GM21619 (cell line): ENCODE measurements at regions not wholly inside any gene's neighbourhood (a gene's known extent, or its start where the extent isn't known, plus 50 kb on each side); places are given as distances from the start of the nearest gene placed in this dataset.

Experiments
- ATAC-seq: cut with Tn5 transposase; IDR thresholded peaks from one replicate; pipeline ENCODE4 v1.9.1; 2021; ENCODE audit not compliant: unreplicated experiment

DNA sequence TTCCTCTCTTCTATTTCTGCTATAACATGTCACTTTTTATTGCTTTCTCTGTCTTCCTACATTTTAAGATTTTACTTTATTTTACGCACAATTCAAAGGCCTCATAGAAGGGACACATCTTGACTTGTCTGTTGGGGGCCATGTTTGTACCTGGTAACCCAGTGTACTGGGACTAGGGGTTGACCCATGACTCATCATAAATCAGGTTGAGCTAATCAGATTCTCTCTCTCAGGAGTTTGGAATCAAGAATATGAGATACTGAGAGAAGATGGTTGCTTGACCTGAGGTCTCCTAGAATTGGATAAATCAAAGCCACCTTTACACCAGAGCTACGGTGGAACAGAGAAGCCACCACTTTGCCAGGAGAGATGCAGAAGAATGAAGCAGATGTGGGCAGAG, 153.0 kb downstream of the UXS1 start:
- ATAC-seq, result no peak

DNA sequence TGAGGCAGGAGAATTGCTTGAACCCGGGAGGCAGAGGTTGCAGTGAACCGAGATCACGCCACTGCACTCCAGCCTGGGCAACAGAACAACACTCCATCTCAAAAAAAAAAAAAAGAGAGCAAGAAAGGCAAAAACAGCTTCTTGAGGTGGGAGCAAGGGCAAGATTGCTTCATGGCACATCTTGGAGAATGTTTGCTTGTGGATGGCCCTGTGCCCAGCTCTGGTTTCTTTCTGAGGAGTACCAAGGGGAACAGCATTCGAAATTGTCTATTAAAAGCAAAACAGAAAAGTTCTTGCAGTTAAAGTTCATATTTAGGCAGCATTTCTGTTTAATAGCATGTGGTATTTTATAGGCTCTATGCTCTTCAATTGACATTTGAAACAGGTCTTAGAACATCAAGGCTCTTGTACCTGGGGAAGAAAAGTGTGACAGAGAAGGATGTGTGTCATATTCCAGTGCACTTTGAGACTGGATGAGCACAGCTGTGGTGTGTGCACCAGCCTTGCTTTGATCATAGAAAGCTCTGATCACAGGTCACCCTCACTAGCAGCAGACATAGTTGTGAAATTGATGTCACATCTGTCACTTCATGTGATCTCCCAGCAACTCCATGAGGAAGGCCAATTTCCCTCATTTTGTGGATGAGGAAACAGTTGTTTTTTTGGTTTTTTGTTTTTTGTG, 154.3 kb downstream of the UXS1 start:
- ATAC-seq, result no peak

GRCh38 chr2:106038601-106039375, 155.3 kb downstream of the UXS1 start:
- no peak for ATAC-seq

DNA sequence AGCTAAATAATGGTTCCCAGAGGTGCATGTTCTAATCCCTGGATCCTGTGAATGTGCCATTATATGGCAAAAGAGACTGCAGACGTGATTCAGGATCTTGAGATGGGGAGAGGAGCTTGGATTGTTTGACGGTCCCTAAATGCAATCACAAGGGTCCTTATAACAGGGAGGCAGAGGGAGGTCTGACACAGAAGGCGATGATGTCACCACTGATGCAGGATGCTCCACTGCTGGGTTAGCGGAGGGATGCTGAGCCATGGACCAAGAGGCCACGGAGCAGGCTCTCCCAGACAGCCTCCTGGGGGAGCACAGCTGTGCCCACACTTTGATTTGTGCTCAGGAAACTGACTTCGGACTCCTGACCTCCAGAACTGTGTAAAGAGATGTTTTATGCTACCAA, 156.2 kb downstream of the UXS1 start:
- ATAC-seq, result no peak

- no peak for ATAC-seq
These were observed 156.8 kb downstream of the UXS1 start for GRCh38 chr2:106037262-106037661.

DNA sequence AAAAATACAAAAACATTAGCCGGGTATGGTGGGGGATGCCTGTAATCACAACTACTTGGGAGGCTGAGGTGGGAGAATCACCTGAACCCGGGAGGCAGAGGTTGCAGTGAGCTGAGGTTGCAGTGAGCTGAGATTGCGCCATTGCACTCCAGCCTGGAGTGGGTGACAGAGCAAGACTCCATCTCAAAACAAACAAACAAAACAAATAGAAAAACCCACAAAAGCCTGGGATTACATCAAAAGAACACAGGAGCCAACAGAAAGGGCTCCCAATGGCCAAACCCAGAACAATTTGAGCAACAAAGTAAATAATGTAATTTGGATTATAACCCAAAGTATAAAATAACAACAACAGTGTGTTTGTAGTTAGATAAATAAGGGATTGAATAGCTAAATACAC, 159.8 kb downstream of the UXS1 start:
- ATAC-seq, result no peak

DNA sequence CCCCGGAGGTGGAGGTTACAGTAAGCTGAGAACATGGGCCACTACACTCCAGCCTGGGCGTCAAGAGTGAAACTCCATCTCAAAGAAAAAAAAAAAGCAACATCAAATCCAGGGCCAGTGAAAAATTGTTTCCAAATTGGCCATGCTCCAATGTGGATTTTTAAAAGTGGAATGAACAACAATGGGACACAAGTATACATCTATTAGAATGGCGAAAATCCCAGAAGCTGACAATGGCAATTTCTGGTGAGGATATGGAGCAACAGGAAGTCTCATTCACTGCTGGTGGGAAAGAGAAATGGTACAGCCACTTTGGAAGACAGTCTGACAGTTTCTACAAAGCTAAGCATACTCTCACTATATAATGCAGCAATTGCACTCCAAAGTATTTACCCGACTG, 161.4 kb downstream of the UXS1 start:
- no peak for ATAC-seq

- ATAC-seq, result peak; percentile 48
These were observed 163.5 kb downstream of the UXS1 start for GRCh38 chr2:106030287-106031268.

- no peak for ATAC-seq
These were observed 165.9 kb downstream of the UXS1 start for GRCh38 chr2:106028192-106028591.

DNA sequence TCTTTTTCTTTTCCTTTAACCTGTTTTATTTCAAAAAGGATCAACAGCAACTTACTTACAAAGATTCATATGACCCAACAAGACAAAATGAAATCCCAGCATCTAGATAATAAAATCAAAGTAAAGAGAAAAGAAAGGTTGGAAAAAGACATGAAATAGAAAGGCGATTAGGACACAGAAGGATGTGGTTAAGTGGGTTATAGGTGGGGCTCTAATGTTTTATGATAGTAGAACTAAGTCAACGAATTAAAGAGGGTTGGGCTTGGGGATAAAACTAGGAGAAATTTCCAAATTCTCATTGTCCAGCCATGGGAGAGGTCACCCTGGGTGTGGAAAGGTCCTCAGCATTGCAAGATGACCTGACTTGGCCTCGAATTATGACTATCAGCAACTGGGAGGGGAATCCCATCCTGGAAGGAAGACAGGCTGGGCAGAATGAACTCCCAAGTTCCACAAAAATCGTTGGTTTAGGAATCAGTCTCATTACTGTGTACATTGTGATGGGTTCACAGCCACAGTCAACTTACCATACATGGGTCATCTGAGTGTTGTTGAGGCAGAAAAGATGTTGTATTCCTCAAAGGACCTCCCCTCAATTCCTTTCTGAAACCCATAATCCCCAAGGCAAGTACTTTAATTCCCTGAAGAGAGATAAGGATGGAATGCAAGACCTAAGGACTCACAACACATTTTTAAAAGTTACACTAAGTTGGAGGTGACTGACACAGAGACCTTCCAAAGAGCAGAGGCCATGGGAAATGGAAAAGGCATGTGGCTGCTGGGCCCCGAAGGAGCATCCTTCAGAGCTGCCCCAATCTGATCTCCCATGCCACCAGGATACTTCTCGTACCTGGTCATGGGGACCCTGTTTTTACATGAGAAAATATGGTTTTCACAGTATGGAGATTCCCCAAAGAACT, 167.6 kb downstream of the UXS1 start:
- ATAC-seq, result no peak

DNA sequence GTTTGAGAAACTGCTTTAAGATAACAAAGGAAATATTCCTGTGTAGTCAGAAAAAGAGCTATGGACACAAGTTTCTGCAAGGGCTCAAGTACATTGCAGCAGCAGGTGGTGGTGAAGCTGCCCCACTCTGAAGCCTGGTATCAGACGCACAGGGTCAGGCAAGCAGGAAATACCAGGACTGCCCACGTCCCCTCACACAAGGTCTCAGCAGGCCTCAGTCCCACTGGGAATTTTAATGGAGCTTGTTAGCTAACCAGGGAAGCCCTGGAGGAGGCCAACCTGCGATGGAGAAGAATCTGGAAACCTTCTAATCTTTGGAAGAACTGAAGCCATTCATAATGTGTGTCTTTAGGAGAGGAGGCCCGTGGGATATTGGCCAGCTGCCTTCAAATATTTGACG, 168.3 kb downstream of the UXS1 start:
- no peak for ATAC-seq

DNA sequence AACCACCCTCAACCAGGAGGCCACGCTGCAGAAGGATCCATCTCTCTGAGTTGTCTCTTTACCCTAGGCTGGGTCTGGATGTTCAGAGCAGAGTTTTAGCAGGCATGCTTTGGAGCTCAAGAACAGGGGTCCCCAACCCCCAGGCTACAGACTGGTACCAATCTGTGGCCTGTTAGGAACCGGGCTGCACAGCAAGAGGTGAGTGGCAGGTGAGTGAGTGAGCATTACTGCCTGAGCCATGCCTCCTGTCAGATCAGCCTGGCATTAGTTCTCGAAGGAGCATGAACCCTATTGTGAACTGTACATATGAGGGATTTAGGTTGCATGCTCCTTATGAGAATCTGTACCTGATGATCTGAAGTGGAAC, 172.5 kb downstream of the UXS1 start:
- no peak for ATAC-seq

DNA sequence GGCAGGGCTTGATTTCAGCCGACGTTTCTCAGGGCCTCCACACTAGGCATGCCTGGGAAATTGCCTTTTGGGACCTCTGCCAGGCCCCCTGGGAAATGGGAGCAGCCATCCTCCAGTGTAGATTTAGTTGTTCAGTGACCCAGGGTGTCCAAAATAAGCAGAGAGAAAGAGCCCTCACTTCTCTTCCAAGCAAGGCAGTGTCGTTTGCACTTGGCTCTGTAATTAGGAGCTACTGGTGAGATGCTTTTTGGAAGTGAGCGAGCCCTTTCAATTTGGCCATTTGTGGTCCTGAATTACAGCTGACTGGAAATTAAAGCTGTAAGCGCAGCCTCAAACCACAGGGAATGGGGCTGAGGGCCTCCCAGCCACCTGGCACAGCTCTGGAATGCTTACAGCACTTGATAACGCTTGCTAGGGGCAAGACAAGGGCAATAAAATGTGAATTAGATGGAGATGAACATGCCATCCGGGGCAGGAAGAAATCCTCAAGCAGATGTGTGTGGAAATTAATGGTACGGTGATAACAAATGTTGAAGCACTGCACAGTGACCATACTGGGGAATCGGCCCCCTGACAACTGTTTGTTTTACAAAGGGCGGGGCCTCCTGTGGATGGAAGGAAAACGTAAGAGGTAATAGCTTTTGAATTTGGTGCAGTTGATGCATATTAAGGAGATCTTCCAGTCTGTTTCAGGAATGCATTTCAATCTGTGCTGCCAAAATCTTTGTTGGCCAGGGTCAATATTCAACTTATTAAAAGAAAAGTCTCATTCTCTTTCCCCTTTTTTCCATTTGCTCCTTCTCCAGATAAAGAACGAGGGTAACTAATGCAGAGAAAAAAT, 173.1 kb downstream of the UXS1 start:
- no peak for ATAC-seq

- no peak for ATAC-seq
These were observed 174.1 kb downstream of the UXS1 start for GRCh38 chr2:106020032-106020431.

DNA sequence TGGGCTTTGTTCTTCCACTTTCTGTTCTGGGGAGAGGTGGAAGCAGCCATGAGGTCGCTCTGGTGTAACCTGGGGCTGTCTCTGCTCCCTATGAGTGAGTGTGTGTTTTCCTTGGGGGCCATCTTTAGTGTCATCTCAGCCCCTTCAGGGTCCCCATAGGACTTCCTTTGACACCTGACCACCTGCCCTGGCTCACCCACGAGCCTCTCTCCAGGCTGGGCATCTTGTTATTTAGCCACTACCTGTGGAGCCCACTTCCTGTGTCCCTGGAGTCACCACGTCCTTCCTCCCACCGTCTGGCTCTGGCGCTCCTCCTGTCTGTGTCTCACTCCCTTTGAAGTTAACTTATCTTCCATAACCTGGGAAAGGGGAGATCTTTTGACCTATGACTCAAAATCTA, 176.0 kb downstream of the UXS1 start:
- no peak for ATAC-seq

DNA sequence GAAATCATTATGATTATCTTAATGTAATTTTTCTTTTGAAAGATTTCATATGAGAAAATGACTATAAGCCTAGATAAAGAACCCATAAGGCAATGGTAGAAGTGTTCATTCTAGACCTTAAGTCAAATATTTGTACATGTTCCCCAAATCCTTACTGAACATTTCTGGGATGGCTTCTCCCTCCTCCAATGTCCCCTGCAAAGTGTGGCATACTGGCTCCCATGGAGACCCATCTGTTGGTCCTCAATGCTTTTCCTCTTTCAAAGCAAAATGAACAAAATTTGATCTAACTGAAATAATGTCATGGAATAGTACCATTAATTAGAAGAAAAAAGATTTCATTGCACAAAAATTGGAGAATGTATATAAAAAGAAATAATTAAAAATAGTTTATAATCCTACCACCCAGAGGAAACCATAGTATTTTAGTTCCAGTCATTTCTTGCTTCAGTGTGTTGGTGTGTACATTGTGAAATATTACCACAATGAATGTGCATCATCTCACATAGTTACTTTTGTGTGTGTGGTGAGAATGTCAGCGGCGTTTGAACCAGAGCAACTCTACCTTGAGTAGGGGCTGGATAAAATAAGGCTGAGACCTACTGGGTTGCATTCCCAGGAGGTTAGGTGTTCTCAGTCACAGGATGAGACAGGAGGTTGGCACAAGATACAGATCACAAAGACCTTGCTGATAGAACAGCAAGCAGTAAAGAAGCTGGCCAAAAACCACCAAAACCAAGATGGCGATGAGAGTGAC, 181.3 kb downstream of the UXS1 start:
- no peak for ATAC-seq

- ATAC-seq, result no peak
These were observed 182.0 kb downstream of the UXS1 start for GRCh38 chr2:106012001-106012590.

GRCh38 chr2:106011380-106011779, 182.7 kb downstream of the UXS1 start:
- ATAC-seq, result no peak
